HUES64 (cell line): ENCODE measurements at regions not wholly inside any gene's neighbourhood (a gene's known extent, or its start where the extent isn't known, plus 50 kb on each side); places are given as distances from the start of the nearest gene placed in this dataset.

ENCODE experiments used
- H3K27ac ChIP-seq: 2 replicates; pipeline ENCODE4 v1.7.0; 2013; ENCODE audit warnings: low read depth, low read length, inconsistent platforms
- H3K27me3 ChIP-seq: 2 replicates; pipeline ENCODE4 v1.6.1; 2013; ENCODE audit warnings: mild to moderate bottlenecking, low read length; ENCODE audit not compliant: insufficient read depth
- H3K36me3 ChIP-seq: 2 replicates; pipeline ENCODE4 v1.6.1; 2013; ENCODE audit warnings: mild to moderate bottlenecking, low read length; ENCODE audit not compliant: insufficient read depth
- H3K4me1 ChIP-seq: 2 replicates; pipeline ENCODE4 v1.6.1; 2013; ENCODE audit warnings: mild to moderate bottlenecking, low read length, moderate library complexity; ENCODE audit not compliant: insufficient read depth
- H3K4me3 ChIP-seq: 2 replicates; pipeline ENCODE4 v1.5.1; 2013; ENCODE audit warnings: mild to moderate bottlenecking, low read length, moderate library complexity
- H3K9ac ChIP-seq: 2 replicates; pipeline ENCODE4 v1.6.1; 2013; ENCODE audit warnings: mild to moderate bottlenecking, low read depth, low read length
- H3K9me3 ChIP-seq: 2 replicates; pipeline ENCODE4 v1.6.1; 2013; ENCODE audit warnings: low read depth, low read length; ENCODE audit not compliant: insufficient read depth
- WGBS: fragments of 150-250, 120-280 bp; methylation state at CpG from one replicate; pipeline ENCODE4 v1.1.7; 2013; ENCODE audit warnings: missing lambda C conversion rate; 5-methylcytosine and 5-hydroxymethylcytosine counted together

- H3K27me3 ChIP-seq, result no peaks in the 10 kb centered on the region
- H3K4me1 ChIP-seq, result no peaks in the 10 kb centered on the region
- no peaks in the 10 kb centered on the region; the same call in 1 of the 2 replicates for H3K9me3 ChIP-seq
- no peak overlapping the region for H3K27ac ChIP-seq
- no peak overlapping the region for H3K9ac ChIP-seq
- no peak overlapping the region for H3K4me3 ChIP-seq
- no peaks in the 10 kb centered on the region for H3K36me3 ChIP-seq
Measured at GRCh38 chr4:35491093-35491492, 753.2 kb downstream of the ARAP2 start.

GRCh38 chr4:35493977-35494376 lies 750.3 kb downstream of the ARAP2 start:
- 22% methylated on average over 4 of the region's 4 CpGs for WGBS
- H3K36me3 ChIP-seq, result no peaks in the 10 kb centered on the region
- no peak overlapping the region for H3K4me3 ChIP-seq
- H3K9me3 ChIP-seq, result no peaks in the 10 kb centered on the region; the same call in 1 of the 2 replicates
- H3K4me1 ChIP-seq, result no peaks in the 10 kb centered on the region
- no peak overlapping the region for H3K27ac ChIP-seq
- H3K27me3 ChIP-seq, result no peaks in the 10 kb centered on the region
- no peak overlapping the region for H3K9ac ChIP-seq

GRCh38 chr4:35494955-35495354 lies 749.4 kb downstream of the ARAP2 start:
- Histone ChIP-seq H3K9me3 (no peaks in the 10 kb centered on the region; the same call in 1 of the 2 replicates), H3K36me3 (no peaks in the 10 kb centered on the region), H3K4me3 (no peak overlapping the region), H3K27ac (no peak overlapping the region), H3K9ac (no peak overlapping the region), H3K4me1 (no peaks in the 10 kb centered on the region), H3K27me3 (no peaks in the 10 kb centered on the region)
- WGBS, result 94% methylated on average over 5 of the region's 5 CpGs

GRCh38 chr4:35500812-35501211 lies 743.5 kb downstream of the ARAP2 start:
- Histone ChIP-seq H3K4me3 (no peak overlapping the region), H3K27me3 (no peaks in the 10 kb centered on the region), H3K4me1 (no peaks in the 10 kb centered on the region), H3K36me3 (no peaks in the 10 kb centered on the region), H3K27ac (no peak overlapping the region), H3K9me3 (no peaks in the 10 kb centered on the region), H3K9ac (no peak overlapping the region)
- WGBS, result 80% methylated on average over 1 of the region's 2 CpGs

GRCh38 chr4:35503435-35503834 lies 740.9 kb downstream of the ARAP2 start:
- H3K4me3 ChIP-seq, result no peak overlapping the region
- 92% methylated on average over 1 of the region's 1 CpG for WGBS
- no peaks in the 10 kb centered on the region for H3K36me3 ChIP-seq
- H3K27ac ChIP-seq, result no peak overlapping the region
- H3K27me3 ChIP-seq, result no peaks in the 10 kb centered on the region
- H3K9ac ChIP-seq, result no peak overlapping the region
- H3K4me1 ChIP-seq, result no peaks in the 10 kb centered on the region
- H3K9me3 ChIP-seq, result no peaks in the 10 kb centered on the region

GRCh38 chr4:35506161-35506560 lies 738.2 kb downstream of the ARAP2 start:
- Histone ChIP-seq H3K36me3 (no peaks in the 10 kb centered on the region), H3K4me3 (no peak overlapping the region), H3K27me3 (no peaks in the 10 kb centered on the region), H3K27ac (no peak overlapping the region), H3K9me3 (no peaks in the 10 kb centered on the region), H3K4me1 (no peaks in the 10 kb centered on the region), H3K9ac (no peak overlapping the region)
- WGBS, result 98% methylated on average over 3 of the region's 3 CpGs

GRCh38 chr4:35511851-35512250 lies 732.5 kb downstream of the ARAP2 start:
- no peak overlapping the region for H3K27ac ChIP-seq
- no peak overlapping the region for H3K4me3 ChIP-seq
- no peak overlapping the region for H3K9ac ChIP-seq
- WGBS, result 96% methylated on average over 3 of the region's 4 CpGs
- H3K9me3 ChIP-seq, result no peaks in the 10 kb centered on the region
- no peaks in the 10 kb centered on the region for H3K27me3 ChIP-seq
- H3K36me3 ChIP-seq, result no peaks in the 10 kb centered on the region
- H3K4me1 ChIP-seq, result no peaks in the 10 kb centered on the region

- no peaks in the 10 kb centered on the region for H3K4me1 ChIP-seq
- H3K4me3 ChIP-seq, result no peak overlapping the region
- no peaks in the 10 kb centered on the region for H3K36me3 ChIP-seq
- WGBS, result no CpG with 5 or more reads among the region's 1 CpG
- H3K9ac ChIP-seq, result no peak overlapping the region
- no peak overlapping the region for H3K27ac ChIP-seq
- H3K9me3 ChIP-seq, result 0 out of 2 replicates have a peak, but pooled peaks cover 7% of the 10 kb centered on the region
- H3K27me3 ChIP-seq, result no peaks in the 10 kb centered on the region
Measured at GRCh38 chr4:35516102-35516501, 728.2 kb downstream of the ARAP2 start.

- Histone ChIP-seq H3K27ac (no peak overlapping the region), H3K9me3 (0 out of 2 replicates have a peak, but pooled peaks cover 7% of the 10 kb centered on the region), H3K4me3 (no peak overlapping the region), H3K36me3 (no peaks in the 10 kb centered on the region), H3K9ac (no peak overlapping the region), H3K27me3 (no peaks in the 10 kb centered on the region), H3K4me1 (peaks cover 6% of the 10 kb centered on the region; the same call in 1 of the 2 replicates)
- 94% methylated on average over 1 of the region's 1 CpG for WGBS
Measured at GRCh38 chr4:35520059-35520458, 724.3 kb downstream of the ARAP2 start.

- WGBS, result no CpG with 5 or more reads among the region's 1 CpG
- H3K36me3 ChIP-seq, result no peaks in the 10 kb centered on the region
- H3K9ac ChIP-seq, result no peak overlapping the region
- H3K4me1 ChIP-seq, result peaks cover 6% of the 10 kb centered on the region; the same call in 1 of the 2 replicates
- H3K27ac ChIP-seq, result no peak overlapping the region
- H3K4me3 ChIP-seq, result no peak overlapping the region
- 0 out of 2 replicates have a peak, but pooled peaks cover 7% of the 10 kb centered on the region for H3K9me3 ChIP-seq
- no peaks in the 10 kb centered on the region for H3K27me3 ChIP-seq
Measured at GRCh38 chr4:35521682-35522081, 722.6 kb downstream of the ARAP2 start.

- H3K4me3 ChIP-seq, result 0 out of 2 replicates have a peak overlapping the region, but pooled peaks have one; percentile 23
- no peak overlapping the region for H3K27ac ChIP-seq
- H3K4me1 ChIP-seq, result peaks cover 6% of the 10 kb centered on the region; the same call in 1 of the 2 replicates
- H3K36me3 ChIP-seq, result no peaks in the 10 kb centered on the region
- WGBS, result 82% methylated on average over 28 of the region's 28 CpGs
- H3K9me3 ChIP-seq, result no peaks in the 10 kb centered on the region
- no peaks in the 10 kb centered on the region for H3K27me3 ChIP-seq
- H3K9ac ChIP-seq, result no peak overlapping the region
Measured at GRCh38 chr4:35525192-35525978, 718.9 kb downstream of the ARAP2 start.
